ENCODE measurements at regions not wholly inside any gene's neighbourhood (a gene's known extent, or its start where the extent isn't known, plus 50 kb on each side); places are given as distances from the start of the nearest gene placed in this dataset.
A peak's percentile ranks its signal among the peaks of the same experiment; 100 is the strongest.

DNA sequence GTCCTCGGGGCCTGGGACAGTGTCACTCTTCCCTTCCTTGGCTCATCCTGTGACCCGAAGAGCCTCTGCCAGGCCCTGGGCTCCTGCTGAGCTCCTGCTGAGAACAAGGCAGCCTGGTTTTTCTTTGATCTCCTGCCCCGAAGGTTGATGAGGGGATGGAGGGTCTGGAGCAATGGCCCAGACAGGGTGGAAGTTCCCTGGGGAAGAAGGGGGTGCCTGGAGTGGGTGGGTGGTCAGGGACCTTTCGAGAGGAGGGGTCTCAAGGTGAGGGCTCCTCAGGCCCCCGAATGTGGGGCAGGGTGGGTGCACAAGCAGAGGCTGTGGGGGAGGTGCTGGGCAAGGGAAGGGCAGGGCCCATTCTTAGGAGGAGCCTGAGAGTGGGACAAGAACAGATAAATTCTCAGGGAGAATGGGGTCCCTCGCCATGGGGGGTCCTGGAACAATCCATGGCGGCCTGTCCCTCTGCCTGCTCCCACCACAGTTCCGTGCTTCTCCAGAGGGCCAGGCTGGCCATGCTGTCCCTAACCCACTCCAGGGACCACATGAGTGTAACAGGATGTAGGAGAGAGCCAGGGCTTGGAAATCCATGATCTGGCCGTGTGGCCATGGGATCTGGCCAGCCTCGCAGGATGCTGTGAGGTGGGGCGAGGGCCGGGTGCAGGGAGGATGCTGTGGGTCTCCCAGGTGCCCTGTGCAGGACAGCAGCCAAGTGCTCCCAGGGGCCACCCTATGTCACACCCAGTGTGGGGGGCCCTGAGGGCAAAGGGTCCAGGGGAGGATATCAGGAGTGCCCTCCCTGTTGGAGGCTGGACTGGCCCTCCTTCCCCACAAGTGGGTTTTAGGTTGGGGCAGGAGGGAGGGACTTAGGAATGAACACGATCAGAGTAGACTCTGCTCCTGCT lies 128.5 kb upstream of the LPCAT1 start:
- BruUV-seq (replicated peaks): no TSS peak
- TF ChIP-seq, protein P1, sequence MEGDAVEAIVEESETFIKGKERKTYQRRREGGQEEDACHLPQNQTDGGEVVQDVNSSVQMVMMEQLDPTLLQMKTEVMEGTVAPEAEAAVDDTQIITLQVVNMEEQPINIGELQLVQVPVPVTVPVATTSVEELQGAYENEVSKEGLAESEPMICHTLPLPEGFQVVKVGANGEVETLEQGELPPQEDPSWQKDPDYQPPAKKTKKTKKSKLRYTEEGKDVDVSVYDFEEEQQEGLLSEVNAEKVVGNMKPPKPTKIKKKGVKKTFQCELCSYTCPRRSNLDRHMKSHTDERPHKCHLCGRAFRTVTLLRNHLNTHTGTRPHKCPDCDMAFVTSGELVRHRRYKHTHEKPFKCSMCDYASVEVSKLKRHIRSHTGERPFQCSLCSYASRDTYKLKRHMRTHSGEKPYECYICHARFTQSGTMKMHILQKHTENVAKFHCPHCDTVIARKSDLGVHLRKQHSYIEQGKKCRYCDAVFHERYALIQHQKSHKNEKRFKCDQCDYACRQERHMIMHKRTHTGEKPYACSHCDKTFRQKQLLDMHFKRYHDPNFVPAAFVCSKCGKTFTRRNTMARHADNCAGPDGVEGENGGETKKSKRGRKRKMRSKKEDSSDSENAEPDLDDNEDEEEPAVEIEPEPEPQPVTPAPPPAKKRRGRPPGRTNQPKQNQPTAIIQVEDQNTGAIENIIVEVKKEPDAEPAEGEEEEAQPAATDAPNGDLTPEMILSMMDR (IDR thresholded peaks at IDR 0.05): no peak
- TF ChIP-seq TCF7L2 (IDR thresholded peaks at IDR 0.05; ENCODE audit: low read depth, low read length): peak; percentile 75
- TF ChIP-seq POLR2AphosphoS5 (IDR thresholded peaks at IDR 0.05; ENCODE audit: low read depth, low read length): no peak
- no peak for TF ChIP-seq SIN3A (IDR thresholded peaks at IDR 0.05; ENCODE audit: borderline replicate concordance, insufficient read depth, low read depth, low read length)
- 0 out of 2 replicates have a peak, but pooled peaks have one; percentile 15 for ATAC-seq
- intact Hi-C loops (cut with micrococcal nuclease; ENCODE audit: unreplicated experiment): no loop called here
- no peaks in the 10 kb centered on the region for H3K9me3 ChIP-seq (ENCODE audit: control insufficient read depth, insufficient read depth, low read depth, low read length)
- H3K36me3 ChIP-seq (ENCODE audit: control insufficient read depth, insufficient read depth, low read length): no peaks in the 10 kb centered on the region
- CTCF ChIA-PET: no interaction called here
- DNase-seq (ENCODE audit: low read depth, low spot score): no peak
- POLR2A ChIA-PET: no interaction called here
- H3K4me3 ChIP-seq (ENCODE audit: low read depth in 2 of 2, low read length in 2 of 2): no peak overlapping the region
- H3K27me3 ChIP-seq (ENCODE audit: control insufficient read depth, insufficient read depth, low read length): no peaks in the 10 kb centered on the region
- in situ Hi-C loops (cut with HindIII; ENCODE audit: low pct_unique_long_range_greater_than_20kb, low sequenced_read_pairs): no loop called here
- no peak overlapping the region for H3K27ac ChIP-seq (ENCODE audit: low read length)
- H3K4me1 ChIP-seq (ENCODE audit: control insufficient read depth, insufficient read depth, low read length): peaks cover 8% of the 10 kb centered on the region

DNA sequence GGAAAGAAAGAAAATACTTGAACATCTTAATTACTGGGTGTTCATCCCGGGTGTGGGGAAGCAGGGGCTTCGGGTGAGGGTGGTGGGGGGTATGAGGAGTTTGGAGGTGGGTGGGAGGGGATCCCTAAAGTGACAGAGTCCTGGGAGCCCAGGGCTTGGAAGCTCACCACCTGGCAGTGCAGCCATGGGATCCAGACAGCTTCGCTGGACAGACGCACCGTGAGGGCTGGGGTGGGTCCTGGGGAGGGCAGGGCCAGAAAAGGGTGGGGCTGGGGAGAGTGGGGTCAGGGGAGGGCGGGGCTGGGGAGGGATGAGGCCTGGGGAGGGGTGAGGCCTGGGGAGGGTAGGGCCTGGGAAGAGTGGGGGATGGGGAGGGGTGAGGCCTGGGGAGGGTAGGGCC lies 127.5 kb upstream of the LPCAT1 start:
- ChIA-PET POLR2A (no interaction called here), CTCF (no interaction called here)
- intact Hi-C loops (cut with micrococcal nuclease; ENCODE audit: unreplicated experiment) (no loop called here), in situ Hi-C loops (cut with HindIII; ENCODE audit: low pct_unique_long_range_greater_than_20kb, low sequenced_read_pairs) (no loop called here)
- Histone ChIP-seq H3K27ac (ENCODE audit: low read length) (no peak overlapping the region), H3K4me1 (ENCODE audit: control insufficient read depth, insufficient read depth, low read length) (peaks cover 8% of the 10 kb centered on the region), H3K4me3 (ENCODE audit: low read depth in 2 of 2, low read length in 2 of 2) (no peak overlapping the region), H3K27me3 (ENCODE audit: control insufficient read depth, insufficient read depth, low read length) (no peaks in the 10 kb centered on the region), H3K36me3 (ENCODE audit: control insufficient read depth, insufficient read depth, low read length) (no peaks in the 10 kb centered on the region), H3K9me3 (ENCODE audit: control insufficient read depth, insufficient read depth, low read depth, low read length) (no peaks in the 10 kb centered on the region)
- ATAC-seq (no peak), DNase-seq (ENCODE audit: low read depth, low spot score) (no peak)
- no TSS peak for BruUV-seq (replicated peaks)
- TF ChIP-seq, protein P1 (IDR thresholded peaks at IDR 0.05): no peak
- TF ChIP-seq SIN3A (IDR thresholded peaks at IDR 0.05; ENCODE audit: borderline replicate concordance, insufficient read depth, low read depth, low read length): no peak
- TF ChIP-seq, protein P2, sequence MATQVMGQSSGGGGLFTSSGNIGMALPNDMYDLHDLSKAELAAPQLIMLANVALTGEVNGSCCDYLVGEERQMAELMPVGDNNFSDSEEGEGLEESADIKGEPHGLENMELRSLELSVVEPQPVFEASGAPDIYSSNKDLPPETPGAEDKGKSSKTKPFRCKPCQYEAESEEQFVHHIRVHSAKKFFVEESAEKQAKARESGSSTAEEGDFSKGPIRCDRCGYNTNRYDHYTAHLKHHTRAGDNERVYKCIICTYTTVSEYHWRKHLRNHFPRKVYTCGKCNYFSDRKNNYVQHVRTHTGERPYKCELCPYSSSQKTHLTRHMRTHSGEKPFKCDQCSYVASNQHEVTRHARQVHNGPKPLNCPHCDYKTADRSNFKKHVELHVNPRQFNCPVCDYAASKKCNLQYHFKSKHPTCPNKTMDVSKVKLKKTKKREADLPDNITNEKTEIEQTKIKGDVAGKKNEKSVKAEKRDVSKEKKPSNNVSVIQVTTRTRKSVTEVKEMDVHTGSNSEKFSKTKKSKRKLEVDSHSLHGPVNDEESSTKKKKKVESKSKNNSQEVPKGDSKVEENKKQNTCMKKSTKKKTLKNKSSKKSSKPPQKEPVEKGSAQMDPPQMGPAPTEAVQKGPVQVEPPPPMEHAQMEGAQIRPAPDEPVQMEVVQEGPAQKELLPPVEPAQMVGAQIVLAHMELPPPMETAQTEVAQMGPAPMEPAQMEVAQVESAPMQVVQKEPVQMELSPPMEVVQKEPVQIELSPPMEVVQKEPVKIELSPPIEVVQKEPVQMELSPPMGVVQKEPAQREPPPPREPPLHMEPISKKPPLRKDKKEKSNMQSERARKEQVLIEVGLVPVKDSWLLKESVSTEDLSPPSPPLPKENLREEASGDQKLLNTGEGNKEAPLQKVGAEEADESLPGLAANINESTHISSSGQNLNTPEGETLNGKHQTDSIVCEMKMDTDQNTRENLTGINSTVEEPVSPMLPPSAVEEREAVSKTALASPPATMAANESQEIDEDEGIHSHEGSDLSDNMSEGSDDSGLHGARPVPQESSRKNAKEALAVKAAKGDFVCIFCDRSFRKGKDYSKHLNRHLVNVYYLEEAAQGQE (IDR thresholded peaks at IDR 0.05; ENCODE audit: insufficient read depth in 1 of 2, low read depth in 2 of 2, low read length in 1 of 2): no peak
- no peak for TF ChIP-seq TCF7L2 (IDR thresholded peaks at IDR 0.05; ENCODE audit: low read depth, low read length)
- TF ChIP-seq POLR2AphosphoS5 (IDR thresholded peaks at IDR 0.05; ENCODE audit: low read depth, low read length): no peak

Data from Panc1 (cell line).